GM12872 (cell line): ENCODE measurements at regions not wholly inside any gene's neighbourhood (a gene's known extent, or its start where the extent isn't known, plus 50 kb on each side); places are given as distances from the start of the nearest gene placed in this dataset.

Experiments
- TF ChIP-seq, protein P1 (sequence below): IDR thresholded peaks from 3 replicates; pipeline ENCODE4 v1.5.1; 2011; ENCODE audit warnings: low read depth, mild to moderate bottlenecking, low read length, moderate library complexity; ENCODE audit not compliant: insufficient read depth

DNA sequence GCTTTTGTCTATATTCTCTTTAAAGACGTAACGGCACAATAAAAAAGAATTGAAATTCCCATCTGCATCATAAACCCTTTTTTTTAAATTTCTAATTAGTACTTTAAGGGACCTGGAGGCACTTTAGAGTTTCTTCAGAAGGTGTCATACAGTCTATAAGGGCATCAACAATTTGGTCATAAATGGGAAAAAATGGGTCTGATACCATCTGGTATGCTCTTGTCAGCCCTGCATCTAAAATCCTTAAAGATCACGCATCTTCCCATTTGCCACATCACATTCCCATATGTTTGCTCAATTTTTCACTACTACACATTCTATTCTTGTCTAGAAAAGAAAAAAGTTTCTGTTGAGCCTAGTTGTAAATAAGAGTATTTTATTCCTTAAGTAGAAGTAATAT, 53.8 kb downstream of the COX7C start:
- TF ChIP-seq, protein P1, sequence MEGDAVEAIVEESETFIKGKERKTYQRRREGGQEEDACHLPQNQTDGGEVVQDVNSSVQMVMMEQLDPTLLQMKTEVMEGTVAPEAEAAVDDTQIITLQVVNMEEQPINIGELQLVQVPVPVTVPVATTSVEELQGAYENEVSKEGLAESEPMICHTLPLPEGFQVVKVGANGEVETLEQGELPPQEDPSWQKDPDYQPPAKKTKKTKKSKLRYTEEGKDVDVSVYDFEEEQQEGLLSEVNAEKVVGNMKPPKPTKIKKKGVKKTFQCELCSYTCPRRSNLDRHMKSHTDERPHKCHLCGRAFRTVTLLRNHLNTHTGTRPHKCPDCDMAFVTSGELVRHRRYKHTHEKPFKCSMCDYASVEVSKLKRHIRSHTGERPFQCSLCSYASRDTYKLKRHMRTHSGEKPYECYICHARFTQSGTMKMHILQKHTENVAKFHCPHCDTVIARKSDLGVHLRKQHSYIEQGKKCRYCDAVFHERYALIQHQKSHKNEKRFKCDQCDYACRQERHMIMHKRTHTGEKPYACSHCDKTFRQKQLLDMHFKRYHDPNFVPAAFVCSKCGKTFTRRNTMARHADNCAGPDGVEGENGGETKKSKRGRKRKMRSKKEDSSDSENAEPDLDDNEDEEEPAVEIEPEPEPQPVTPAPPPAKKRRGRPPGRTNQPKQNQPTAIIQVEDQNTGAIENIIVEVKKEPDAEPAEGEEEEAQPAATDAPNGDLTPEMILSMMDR: no peak

DNA sequence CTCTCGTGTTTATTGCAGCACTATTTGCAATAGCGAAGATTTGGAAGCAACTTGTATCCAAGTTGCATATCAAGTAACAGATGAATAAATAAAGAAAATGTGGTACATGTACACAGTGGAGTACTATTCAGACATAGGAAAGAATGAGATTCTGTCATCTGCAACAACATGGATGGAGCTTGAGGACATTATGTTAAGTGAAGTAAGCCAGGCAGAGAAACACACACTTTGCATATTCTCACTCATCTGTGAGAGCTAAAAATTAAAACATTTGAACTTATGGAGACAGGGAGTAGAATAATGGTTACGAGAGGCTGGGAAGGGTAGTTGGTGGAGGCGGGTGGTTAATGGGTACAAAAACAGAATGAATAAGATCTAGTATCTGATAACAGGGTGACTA, 56.3 kb downstream of the COX7C start:
- TF ChIP-seq, protein P1: no peak

DNA sequence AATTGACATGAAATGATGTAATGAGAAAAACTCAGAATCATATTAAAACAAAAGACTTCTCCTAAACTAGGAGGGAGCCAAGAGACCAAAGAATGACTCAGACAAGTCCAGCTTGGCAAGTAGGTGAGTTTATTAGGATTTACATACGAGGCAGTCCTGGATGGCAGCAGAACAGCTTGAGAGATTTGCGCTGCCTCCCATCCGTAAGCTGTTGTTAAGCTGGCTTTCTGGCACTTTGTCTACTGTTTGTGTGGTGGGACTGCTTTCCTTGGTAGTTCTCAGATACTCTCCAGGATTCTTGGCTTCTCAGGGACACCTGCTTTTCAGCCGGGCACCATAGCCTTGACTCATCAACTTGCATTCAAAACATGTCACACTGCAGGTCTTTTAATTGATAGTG, 57.6 kb downstream of the COX7C start:
- TF ChIP-seq, protein P1: no peak

DNA sequence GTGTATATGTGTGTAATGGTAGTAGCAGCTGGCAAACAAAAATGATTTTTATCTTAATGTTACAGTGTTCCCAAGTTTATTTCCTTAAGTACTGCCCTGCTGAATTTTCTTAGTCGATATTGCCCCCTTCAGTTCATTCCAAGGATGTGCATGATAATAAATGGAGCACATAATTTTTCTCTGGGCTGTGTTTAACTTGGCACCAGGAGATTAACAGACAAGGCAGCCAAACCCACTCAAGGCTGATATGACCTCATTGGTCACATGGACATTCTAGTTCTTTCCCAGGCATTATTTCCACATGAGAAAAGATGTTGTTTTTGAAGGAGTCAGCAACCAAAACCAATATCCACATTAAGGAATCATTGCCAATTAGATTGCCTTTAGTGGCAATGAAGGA, 61.8 kb downstream of the COX7C start:
- TF ChIP-seq, protein P1: peak; percentile 44; the same call in 1 of the 3 replicates

DNA sequence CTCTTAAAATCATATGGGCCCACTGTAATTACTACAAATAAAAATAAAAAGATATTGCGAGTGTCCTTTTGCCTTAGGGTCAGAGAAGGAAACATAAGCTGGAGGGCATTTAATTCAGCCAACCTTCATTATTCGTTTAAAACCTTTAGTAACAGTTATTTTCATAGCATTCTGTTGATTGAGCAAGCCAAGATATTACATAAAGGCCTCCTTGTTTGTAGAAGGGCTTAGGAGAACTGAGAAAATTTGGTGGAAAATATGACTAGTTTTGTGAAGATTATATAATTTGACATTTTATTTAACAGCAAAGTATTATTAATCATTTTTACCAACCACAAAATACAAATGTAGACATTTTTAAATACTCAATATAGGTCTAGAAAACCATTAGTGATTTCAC, 62.2 kb downstream of the COX7C start:
- TF ChIP-seq, protein P1: no peak

DNA sequence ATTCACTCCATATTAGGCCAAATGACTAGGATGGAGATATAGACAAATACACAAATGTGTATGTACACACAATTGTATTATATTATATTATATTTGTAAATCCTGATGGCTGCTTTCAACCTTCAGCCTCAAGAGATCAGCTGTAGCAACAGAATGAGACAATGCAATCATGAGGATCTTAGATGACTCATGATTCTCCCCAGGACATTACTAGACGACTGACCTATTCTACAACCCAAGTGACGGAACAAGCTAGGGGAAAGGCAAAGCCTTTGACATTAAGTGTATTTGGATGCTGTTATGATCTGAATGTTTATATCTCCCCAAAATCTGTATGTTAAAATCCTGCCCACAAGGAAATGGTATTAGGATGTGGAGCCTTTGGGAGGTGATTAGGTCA, 66.5 kb downstream of the COX7C start:
- TF ChIP-seq, protein P1: no peak

DNA sequence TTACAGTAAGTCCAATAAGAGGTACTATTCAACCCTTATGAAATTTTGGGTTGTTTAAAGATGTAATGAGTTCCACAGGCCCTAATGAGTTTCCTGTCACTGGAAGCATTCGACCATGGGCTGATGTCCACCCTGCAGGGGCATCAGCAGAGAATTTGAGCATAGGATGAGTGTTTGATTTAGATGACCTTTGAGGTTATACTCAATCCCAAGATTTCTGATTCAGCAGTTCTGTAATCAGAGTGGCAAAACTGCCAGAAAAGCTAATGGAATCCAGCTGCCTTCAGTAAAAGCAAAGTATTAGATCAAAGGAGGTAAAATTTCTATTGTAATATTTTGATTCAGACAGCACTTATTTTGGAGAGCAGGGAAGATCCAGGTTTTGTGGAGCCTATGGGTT, 68.3 kb downstream of the COX7C start:
- TF ChIP-seq, protein P1: no peak

DNA sequence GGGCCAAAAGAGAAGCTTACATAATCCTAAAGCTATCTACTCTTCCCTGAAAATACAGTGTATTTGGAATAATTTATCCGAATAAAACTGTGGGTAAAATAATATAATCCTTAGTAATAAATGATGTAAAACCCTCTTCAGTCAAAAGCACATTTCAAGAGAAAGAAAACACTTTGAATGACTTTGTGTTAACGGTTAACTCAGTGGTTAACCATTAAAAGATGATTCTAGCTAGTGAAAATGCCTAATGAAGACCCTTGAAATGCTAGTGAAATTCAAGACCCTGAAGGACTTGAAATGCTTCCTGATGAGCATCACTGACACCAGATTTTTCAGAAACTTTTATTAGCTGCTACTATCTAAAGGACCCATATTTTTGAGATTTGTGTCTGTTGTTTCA, 70.7 kb downstream of the COX7C start:
- TF ChIP-seq, protein P1: no peak
